Activated naive CD4-positive, alpha-beta T cell treated with anti-CD3 and anti-CD28 coated beads, Interleukin-2, amount 50 U/mL, for 72 hours (primary cell): ENCODE measurements at regions not wholly inside any gene's neighbourhood (a gene's known extent, or its start where the extent isn't known, plus 50 kb on each side); places are given as distances from the start of the nearest gene placed in this dataset.
"Not testable (repeated sequence)": the region's sequence is repeated elsewhere in the genome, so short reads cannot be mapped to it uniquely, and the experiment has no call there.

Experiments used
- ATAC-seq, 2 donors: fragments of 150-1000 bp; cut with Tn5 transposase; 2 replicates each; pipeline ENCODE4 v1.10.0; 2021; ENCODE audit warnings: mild to moderate bottlenecking in 2 of 2, moderate library complexity in 2 of 2
- DNase-seq, 2 donors: peaks; one replicate each; pipeline ENCODE4 v3.0.0; 2021 to 2022; ENCODE audit warnings: low spot score in 2 of 2
- H3K27ac Mint-ChIP-seq, 2 donors: one replicate each; pipeline ENCODE4 v1.8.0; 2022; ENCODE audit warnings: mild to moderate bottlenecking in 2 of 2, mixed read lengths in 2 of 2
- H3K36me3 Mint-ChIP-seq, 2 donors: one replicate each; pipeline ENCODE4 v1.8.0; 2022; ENCODE audit warnings: mixed read lengths in 2 of 2
- H3K9me3 Mint-ChIP-seq, 2 donors: one replicate each; pipeline ENCODE4 v1.8.0; 2022; ENCODE audit warnings: mixed read lengths in 2 of 2

GRCh38 chr11:43138621-43139140, 173.1 kb upstream of the API5 start:
- Mint-ChIP-seq H3K9me3 (peaks cover 17 to 28% of the 10 kb centered on the region in 2 donors), H3K36me3 (peaks cover 0 to 11% of the 10 kb centered on the region in 2 donors), H3K27ac (no peak overlapping the region)
- ATAC-seq (no peak), DNase-seq (no peak)

GRCh38 chr11:43145653-43146052, 166.1 kb upstream of the API5 start:
- peak in 1 of 2 donors; percentile 42 for ATAC-seq
- H3K9me3 Mint-ChIP-seq = peaks cover 16 to 23% of the 10 kb centered on the region in 2 donors
- DNase-seq = no peak
- H3K27ac Mint-ChIP-seq = peak overlapping the region in 1 of 2 donors; percentile 48
- peaks cover 0 to 11% of the 10 kb centered on the region in 2 donors for H3K36me3 Mint-ChIP-seq

DNA sequence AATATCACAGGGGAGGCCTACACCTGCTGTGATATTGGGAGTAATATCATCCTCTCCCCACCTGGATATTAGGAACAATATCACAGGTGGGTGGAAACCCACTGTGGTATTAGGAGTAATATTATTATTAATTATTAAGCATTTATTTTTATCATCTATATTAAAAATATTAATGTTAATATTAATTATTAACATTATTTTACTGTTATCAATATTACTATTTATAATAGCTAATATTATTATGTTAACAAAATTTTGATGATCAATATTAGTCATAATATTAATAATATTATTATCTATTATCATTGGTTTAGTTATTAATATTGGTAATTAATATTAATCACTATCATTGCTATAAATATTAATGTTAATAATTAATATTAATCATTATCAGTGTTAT, 161.1 kb upstream of the API5 start:
- no peaks in the 10 kb centered on the region for H3K36me3 Mint-ChIP-seq
- peaks cover 2 to 10% of the 10 kb centered on the region in 2 donors for H3K9me3 Mint-ChIP-seq
- no peak overlapping the region for H3K27ac Mint-ChIP-seq
- DNase-seq (no peak), ATAC-seq (no peak)

DNA sequence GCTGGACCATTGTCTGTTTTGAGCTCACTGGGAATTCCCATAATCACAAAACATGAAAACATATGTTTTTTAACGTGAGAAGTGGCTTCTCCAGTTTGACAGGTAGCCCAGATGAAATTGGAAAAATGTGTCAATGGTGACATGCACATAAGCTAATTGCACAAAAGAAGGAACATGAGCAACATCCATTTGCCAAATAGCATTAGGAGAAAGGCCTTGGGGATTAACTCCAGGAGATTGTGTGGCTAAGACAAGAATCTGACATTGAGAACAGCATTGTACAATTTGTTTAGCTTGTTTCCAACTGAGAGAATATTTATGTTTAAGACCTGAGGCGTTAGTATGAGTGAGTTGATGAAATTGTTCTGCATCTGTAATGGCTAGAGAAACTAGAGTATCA, 147.0 kb upstream of the API5 start:
- DNase-seq (no peak), ATAC-seq (no peak)
- H3K27ac Mint-ChIP-seq = no peak overlapping the region
- H3K9me3 Mint-ChIP-seq = peaks cover 15 to 20% of the 10 kb centered on the region in 2 donors
- H3K36me3 Mint-ChIP-seq = peaks cover 0 to 8% of the 10 kb centered on the region in 2 donors

- H3K27ac Mint-ChIP-seq, DNase-seq: not testable (repeated sequence)
Measured at GRCh38 chr11:43165393-43165792, 146.4 kb upstream of the API5 start.

GRCh38 chr11:43168241-43168640, 143.6 kb upstream of the API5 start:
- H3K9me3 Mint-ChIP-seq = peaks cover 15 to 20% of the 10 kb centered on the region in 2 donors
- H3K27ac Mint-ChIP-seq, ATAC-seq, DNase-seq, H3K36me3 Mint-ChIP-seq: not testable (repeated sequence)

More at GRCh38 chr11:43165393-43165792, 146.4 kb upstream of the API5 start:
- H3K9me3 Mint-ChIP-seq = peaks cover 15 to 20% of the 10 kb centered on the region in 2 donors
- ATAC-seq, H3K36me3 Mint-ChIP-seq: not testable (repeated sequence)

DNA sequence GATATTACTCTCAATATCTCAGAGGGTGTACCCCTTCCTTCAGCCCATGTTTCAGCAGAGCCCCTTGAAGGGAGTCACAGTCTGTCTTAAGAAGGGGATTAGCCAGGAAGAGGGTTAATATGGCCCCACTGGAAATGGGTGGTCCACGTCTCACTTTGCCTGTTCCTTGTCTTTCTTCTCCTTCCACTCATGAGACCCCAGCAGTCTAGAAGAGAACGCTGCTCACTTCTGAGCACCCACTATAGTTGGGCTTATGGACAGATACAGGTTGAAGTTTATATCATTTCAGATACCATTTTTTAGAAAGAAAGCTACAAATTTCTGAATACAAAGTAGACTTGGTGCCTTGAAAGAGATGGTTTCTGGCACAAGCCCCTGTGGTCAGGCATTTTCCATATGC, 139.3 kb upstream of the API5 start:
- H3K36me3 Mint-ChIP-seq = no peaks in the 10 kb centered on the region
- peak in 1 of 2 donors; percentile 59 for ATAC-seq
- H3K27ac Mint-ChIP-seq = no peak overlapping the region
- no peak for DNase-seq
- H3K9me3 Mint-ChIP-seq = peaks cover 6 to 8% of the 10 kb centered on the region in 2 donors

DNA sequence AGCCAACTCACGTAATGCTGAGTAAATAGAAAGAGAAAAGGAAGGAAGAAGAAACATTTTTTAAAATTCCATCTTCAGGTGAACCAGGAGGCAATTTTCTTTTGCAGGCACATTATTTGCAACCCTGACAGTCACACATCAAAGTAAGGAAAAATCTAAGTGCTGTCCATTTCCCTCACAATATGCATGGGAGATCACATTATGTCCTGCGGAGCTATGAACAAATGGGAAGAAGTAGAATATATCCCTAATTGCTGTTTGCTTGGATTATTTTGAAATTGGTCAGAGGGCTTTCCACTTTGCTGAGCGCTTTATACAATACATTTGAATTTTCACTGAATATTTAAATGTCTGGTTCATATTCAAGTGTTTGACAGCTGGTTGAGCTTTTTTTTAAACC, 133.8 kb upstream of the API5 start:
- H3K9me3 Mint-ChIP-seq = no peaks in the 10 kb centered on the region
- H3K36me3 Mint-ChIP-seq = no peaks in the 10 kb centered on the region

DNA sequence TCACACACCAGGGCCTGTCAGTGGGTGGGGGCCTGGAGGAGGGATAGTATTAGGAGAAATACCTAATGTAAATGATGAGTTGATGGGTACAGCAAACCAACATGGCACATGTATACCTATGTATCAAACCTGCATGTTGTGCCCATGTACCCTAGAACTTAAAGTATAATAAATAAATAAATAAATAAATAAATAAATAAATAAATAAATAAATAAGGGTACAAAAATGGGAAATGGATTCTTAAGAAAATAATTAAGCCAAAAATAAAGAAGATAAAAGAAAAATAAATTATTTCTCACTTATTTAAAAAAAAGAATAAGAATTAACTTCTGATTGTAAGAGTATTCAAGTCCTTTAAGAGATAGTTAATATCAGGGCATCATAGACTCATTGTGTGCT, 117.3 kb upstream of the API5 start:
- not testable (repeated sequence) for H3K36me3 Mint-ChIP-seq, H3K9me3 Mint-ChIP-seq, H3K27ac Mint-ChIP-seq, ATAC-seq, DNase-seq

More for the DNA sequence above, 133.8 kb upstream of the API5 start:
- ATAC-seq = no peak
- DNase-seq = no peak
- H3K27ac Mint-ChIP-seq = no peak overlapping the region

DNA sequence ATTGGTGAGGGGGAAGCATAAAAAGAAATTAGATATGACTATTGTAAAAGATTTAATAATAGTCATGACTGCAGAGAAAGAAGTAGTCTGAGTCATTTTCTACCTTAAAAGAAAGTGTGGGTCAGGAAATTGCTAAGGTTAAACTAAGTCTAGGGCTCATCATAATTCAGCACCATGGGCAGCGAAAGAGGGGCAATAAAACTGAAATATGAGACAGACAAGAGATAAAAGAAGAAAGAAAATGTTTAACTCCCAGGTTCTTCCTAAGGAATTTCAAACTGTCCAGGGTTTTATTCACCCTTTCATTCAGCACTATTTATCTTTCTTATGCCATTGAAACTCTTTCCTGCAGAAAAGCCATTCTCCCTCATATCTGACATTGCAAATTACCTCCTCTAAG, 114.4 kb upstream of the API5 start:
- Mint-ChIP-seq H3K9me3 (no peaks in the 10 kb centered on the region), H3K27ac (no peak overlapping the region), H3K36me3 (no peaks in the 10 kb centered on the region)
- DNase-seq (no peak), ATAC-seq (no peak)

DNA sequence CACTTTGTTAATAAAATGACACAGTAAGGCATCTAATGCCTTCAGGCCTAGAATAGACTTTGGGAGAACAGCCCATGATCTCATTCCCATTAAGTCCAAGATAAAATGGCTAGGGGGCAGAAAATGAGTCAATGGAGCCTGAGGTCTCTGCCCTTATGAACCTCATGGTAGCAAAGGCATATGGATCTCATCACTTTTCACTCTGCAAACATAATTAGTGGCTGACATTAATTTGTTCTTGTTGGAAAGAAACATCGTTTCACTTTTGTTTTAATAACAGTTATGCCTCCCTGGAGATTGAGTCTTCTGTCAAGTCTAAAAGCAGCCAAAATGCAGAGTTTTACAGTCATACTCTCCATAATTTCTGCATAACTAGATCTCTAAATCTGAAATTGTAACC, 111.8 kb upstream of the API5 start:
- ATAC-seq = no peak
- no peak for DNase-seq
- H3K27ac Mint-ChIP-seq = no peak overlapping the region
- peaks cover 4% of the 10 kb centered on the region in 2 donors for H3K9me3 Mint-ChIP-seq
- H3K36me3 Mint-ChIP-seq = no peaks in the 10 kb centered on the region

DNA sequence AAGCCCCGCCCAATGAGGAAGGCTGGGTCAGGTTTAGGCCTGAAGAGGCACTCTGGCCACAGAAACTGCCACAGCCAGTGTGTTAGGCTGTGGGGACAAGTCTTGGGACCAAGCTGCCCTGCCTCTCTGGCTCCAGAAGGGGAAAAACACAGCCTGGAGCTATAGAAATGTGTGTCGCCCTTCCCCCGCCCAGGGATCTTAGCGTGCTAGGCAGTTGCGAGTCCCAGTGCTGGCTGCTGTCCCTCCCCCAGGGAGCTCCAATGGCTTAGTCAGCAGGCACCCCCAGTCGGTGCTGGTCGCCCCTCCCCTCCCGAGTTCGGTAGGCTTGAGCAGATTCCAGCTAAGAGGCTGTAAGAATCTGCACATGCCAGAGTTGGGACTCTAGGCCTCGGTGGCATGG, 99.5 kb upstream of the API5 start:
- peaks cover 18 to 19% of the 10 kb centered on the region in 2 donors for H3K9me3 Mint-ChIP-seq
- ATAC-seq = no peak
- DNase-seq = no peak
- H3K27ac Mint-ChIP-seq = no peak overlapping the region
- peaks cover 5 to 17% of the 10 kb centered on the region in 2 donors for H3K36me3 Mint-ChIP-seq

- ATAC-seq (no peak), DNase-seq (no peak)
- Mint-ChIP-seq H3K9me3 (peaks cover 14% of the 10 kb centered on the region in 2 donors), H3K36me3 (peaks cover 5 to 10% of the 10 kb centered on the region in 2 donors), H3K27ac (no peak overlapping the region)
Measured at GRCh38 chr11:43214471-43214870, 97.3 kb upstream of the API5 start.

DNA sequence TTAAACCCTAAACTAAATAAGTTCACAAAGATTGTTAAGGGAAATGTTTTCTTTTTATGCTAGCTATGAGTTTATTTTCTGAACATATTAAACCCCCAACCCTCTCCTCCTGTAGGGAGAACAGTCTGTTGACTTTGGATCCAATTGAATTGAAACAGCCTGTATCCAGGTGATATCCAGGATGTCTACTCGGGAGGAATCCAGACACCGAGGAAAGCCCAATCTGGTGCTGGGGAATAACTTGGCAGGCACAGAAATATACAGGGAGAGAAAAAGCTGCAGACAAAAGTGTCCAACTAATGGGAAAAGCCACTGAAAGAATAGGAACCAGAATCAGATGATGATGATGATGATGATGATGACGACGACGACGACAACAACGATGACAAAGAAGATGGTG, 93.9 kb upstream of the API5 start:
- DNase-seq = no peak
- H3K27ac Mint-ChIP-seq = no peak overlapping the region
- no peak for ATAC-seq
- no peaks in the 10 kb centered on the region for H3K36me3 Mint-ChIP-seq
- peaks cover 3 to 4% of the 10 kb centered on the region in 2 donors for H3K9me3 Mint-ChIP-seq

- Mint-ChIP-seq H3K9me3 (peaks cover 3 to 4% of the 10 kb centered on the region in 2 donors), H3K27ac (no peak overlapping the region), H3K36me3 (no peaks in the 10 kb centered on the region)
- ATAC-seq = no peak
- no peak for DNase-seq
Measured at GRCh38 chr11:43222215-43222614, 89.6 kb upstream of the API5 start.

- Mint-ChIP-seq H3K9me3 (peaks cover 3 to 4% of the 10 kb centered on the region in 2 donors), H3K36me3 (no peaks in the 10 kb centered on the region), H3K27ac (no peak overlapping the region)
- DNase-seq (no peak), ATAC-seq (no peak)
Measured at GRCh38 chr11:43223026-43223425, 88.8 kb upstream of the API5 start.

DNA sequence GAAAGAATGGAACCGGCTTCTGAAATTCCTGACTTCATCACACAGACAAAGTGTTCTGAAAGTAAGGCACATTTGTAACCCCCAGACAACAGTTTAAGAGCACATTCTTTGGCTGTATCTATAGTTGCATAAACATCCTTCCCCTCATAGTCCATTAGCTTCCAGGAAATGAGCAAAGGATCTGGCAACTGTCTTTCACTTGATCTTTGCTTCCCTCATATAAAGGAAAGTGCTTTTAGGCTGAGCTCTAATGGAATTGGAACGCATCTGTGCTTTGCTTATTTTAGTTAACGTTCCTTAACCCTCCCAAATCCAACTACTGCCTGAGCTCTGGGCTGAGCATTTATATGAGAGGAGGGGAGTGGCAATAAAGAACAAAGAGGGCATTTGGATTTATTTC, 76.9 kb upstream of the API5 start:
- H3K9me3 Mint-ChIP-seq = peaks cover 0 to 10% of the 10 kb centered on the region in 2 donors
- no peak overlapping the region for H3K27ac Mint-ChIP-seq
- ATAC-seq = no peak

GRCh38 chr11:43238341-43238740, 73.5 kb upstream of the API5 start:
- DNase-seq (no peak), ATAC-seq (no peak)
- no peaks in the 10 kb centered on the region for H3K36me3 Mint-ChIP-seq
- H3K9me3 Mint-ChIP-seq = peaks cover 0 to 10% of the 10 kb centered on the region in 2 donors
- H3K27ac Mint-ChIP-seq = no peak overlapping the region

More for the DNA sequence above, 76.9 kb upstream of the API5 start:
- H3K36me3 Mint-ChIP-seq = no peaks in the 10 kb centered on the region
- DNase-seq = no peak
